ES-I3 (cell line): ENCODE measurements at regions not wholly inside any gene's neighbourhood (a gene's known extent, or its start where the extent isn't known, plus 50 kb on each side); places are given as distances from the start of the nearest gene placed in this dataset.

ENCODE experiments used
- H3K36me3 ChIP-seq: 2 replicates; pipeline ENCODE4 v1.6.1; 2013; ENCODE audit warnings: mild to moderate bottlenecking, low read length, control low read depth, moderate library complexity; ENCODE audit not compliant: insufficient read depth
- H3K4me1 ChIP-seq: 2 replicates; pipeline ENCODE4 v1.6.1; 2013; ENCODE audit warnings: mild to moderate bottlenecking, control low read depth, low read length; ENCODE audit not compliant: insufficient read depth
- H3K9ac ChIP-seq: 2 replicates; pipeline ENCODE4 v1.6.1; 2013; ENCODE audit warnings: low read depth, mild to moderate bottlenecking, low read length, moderate library complexity
- H3K9me3 ChIP-seq: 2 replicates; pipeline ENCODE4 v1.6.1; 2013; ENCODE audit warnings: mild to moderate bottlenecking, low read length, moderate library complexity; ENCODE audit not compliant: control insufficient read depth, insufficient read depth

- Histone ChIP-seq H3K9ac (no peak overlapping the region), H3K36me3 (no peaks in the 10 kb centered on the region), H3K9me3 (no peaks in the 10 kb centered on the region), H3K4me1 (no peaks in the 10 kb centered on the region)
Observed at GRCh38 chr3:88661433-88661824, 446.0 kb upstream of the EPHA3 start.

GRCh38 chr3:88668180-88668579 is 439.2 kb upstream of the EPHA3 start:
- no peak overlapping the region for H3K9ac ChIP-seq
- H3K36me3 ChIP-seq: no peaks in the 10 kb centered on the region
- no peaks in the 10 kb centered on the region for H3K9me3 ChIP-seq
- H3K4me1 ChIP-seq: no peaks in the 10 kb centered on the region

GRCh38 chr3:88671573-88671972 is 435.8 kb upstream of the EPHA3 start:
- Histone ChIP-seq H3K36me3 (no peaks in the 10 kb centered on the region), H3K9ac (no peak overlapping the region), H3K4me1 (no peaks in the 10 kb centered on the region), H3K9me3 (no peaks in the 10 kb centered on the region)

GRCh38 chr3:88677298-88677697 is 430.1 kb upstream of the EPHA3 start:
- Histone ChIP-seq H3K9me3 (no peaks in the 10 kb centered on the region), H3K4me1 (no peaks in the 10 kb centered on the region), H3K36me3 (no peaks in the 10 kb centered on the region), H3K9ac (no peak overlapping the region)

GRCh38 chr3:88678747-88679146 is 428.7 kb upstream of the EPHA3 start:
- Histone ChIP-seq H3K36me3 (no peaks in the 10 kb centered on the region), H3K4me1 (no peaks in the 10 kb centered on the region), H3K9me3 (no peaks in the 10 kb centered on the region), H3K9ac (no peak overlapping the region)

- Histone ChIP-seq H3K9me3 (no peaks in the 10 kb centered on the region), H3K4me1 (no peaks in the 10 kb centered on the region), H3K9ac (no peak overlapping the region), H3K36me3 (no peaks in the 10 kb centered on the region)
Observed at GRCh38 chr3:88690287-88690686, 417.1 kb upstream of the EPHA3 start.

GRCh38 chr3:88691081-88691480 is 416.3 kb upstream of the EPHA3 start:
- no peak overlapping the region for H3K9ac ChIP-seq
- H3K36me3 ChIP-seq: no peaks in the 10 kb centered on the region
- H3K4me1 ChIP-seq: no peaks in the 10 kb centered on the region
- no peaks in the 10 kb centered on the region for H3K9me3 ChIP-seq

- H3K9ac ChIP-seq: no peak overlapping the region
- H3K4me1 ChIP-seq: no peaks in the 10 kb centered on the region
- H3K9me3 ChIP-seq: no peaks in the 10 kb centered on the region
- H3K36me3 ChIP-seq: no peaks in the 10 kb centered on the region
Observed at GRCh38 chr3:88703501-88704059, 403.8 kb upstream of the EPHA3 start.

GRCh38 chr3:88704338-88704737 is 403.1 kb upstream of the EPHA3 start:
- H3K36me3 ChIP-seq: no peaks in the 10 kb centered on the region
- no peak overlapping the region for H3K9ac ChIP-seq
- H3K4me1 ChIP-seq: no peaks in the 10 kb centered on the region
- H3K9me3 ChIP-seq: no peaks in the 10 kb centered on the region

GRCh38 chr3:88707837-88708236 is 399.6 kb upstream of the EPHA3 start:
- Histone ChIP-seq H3K4me1 (no peaks in the 10 kb centered on the region), H3K9me3 (no peaks in the 10 kb centered on the region), H3K36me3 (no peaks in the 10 kb centered on the region), H3K9ac (no peak overlapping the region)

- Histone ChIP-seq H3K9ac (no peak overlapping the region), H3K9me3 (no peaks in the 10 kb centered on the region), H3K4me1 (no peaks in the 10 kb centered on the region), H3K36me3 (no peaks in the 10 kb centered on the region)
Observed at GRCh38 chr3:88712552-88712951, 394.9 kb upstream of the EPHA3 start.

GRCh38 chr3:88713233-88713691 is 394.2 kb upstream of the EPHA3 start:
- Histone ChIP-seq H3K9me3 (no peaks in the 10 kb centered on the region), H3K9ac (no peak overlapping the region), H3K36me3 (no peaks in the 10 kb centered on the region), H3K4me1 (no peaks in the 10 kb centered on the region)

GRCh38 chr3:88725440-88726165 is 381.8 kb upstream of the EPHA3 start:
- Histone ChIP-seq H3K4me1 (no peaks in the 10 kb centered on the region), H3K9me3 (no peaks in the 10 kb centered on the region), H3K36me3 (no peaks in the 10 kb centered on the region), H3K9ac (no peak overlapping the region)

GRCh38 chr3:88732186-88732585 is 375.2 kb upstream of the EPHA3 start:
- H3K4me1 ChIP-seq: no peaks in the 10 kb centered on the region
- no peaks in the 10 kb centered on the region for H3K36me3 ChIP-seq
- no peak overlapping the region for H3K9ac ChIP-seq
- H3K9me3 ChIP-seq: no peaks in the 10 kb centered on the region

GRCh38 chr3:88742106-88742505 is 365.3 kb upstream of the EPHA3 start:
- Histone ChIP-seq H3K36me3 (no peaks in the 10 kb centered on the region), H3K4me1 (no peaks in the 10 kb centered on the region), H3K9me3 (no peaks in the 10 kb centered on the region), H3K9ac (no peak overlapping the region)
